Esophagus squamous epithelium (tissue), 4 donors: ENCODE measurements at regions not wholly inside any gene's neighbourhood (a gene's known extent, or its start where the extent isn't known, plus 50 kb on each side); places are given as distances from the start of the nearest gene placed in this dataset.

Experiments used
- CTCF ChIP-seq, 6 experiments: fragments of 450-650 bp in 4 of 6; fragments of 200-600 bp in 2 of 6; sonication (generic) in 2 of 6; IDR thresholded peaks; one replicate each; pipeline ENCODE4 v1.5.1; 2016 to 2019; ENCODE audit warnings: antibody characterized with exemption in 6 of 6, mild to moderate bottlenecking in 4 of 6, moderate library complexity in 4 of 6
- POLR2A ChIP-seq, 4 donors: fragments of 450-650 bp; IDR thresholded peaks; one replicate each; pipeline ENCODE4 v1.6.1; 2017; ENCODE audit warnings: antibody characterized with exemption in 4 of 4, mild to moderate bottlenecking in 4 of 4, moderate library complexity in 3 of 4

- no peak for TF ChIP-seq POLR2A (IDR thresholded peaks at IDR 0.05)
- TF ChIP-seq CTCF (IDR thresholded peaks at IDR 0.05): no peak
Measured at GRCh38 chr10:24007359-24007758, 201.6 kb upstream of the KIAA1217 start.
